ENCODE measurements at regions not wholly inside any gene's neighbourhood (a gene's known extent, or its start where the extent isn't known, plus 50 kb on each side); places are given as distances from the start of the nearest gene placed in this dataset.

DNA sequence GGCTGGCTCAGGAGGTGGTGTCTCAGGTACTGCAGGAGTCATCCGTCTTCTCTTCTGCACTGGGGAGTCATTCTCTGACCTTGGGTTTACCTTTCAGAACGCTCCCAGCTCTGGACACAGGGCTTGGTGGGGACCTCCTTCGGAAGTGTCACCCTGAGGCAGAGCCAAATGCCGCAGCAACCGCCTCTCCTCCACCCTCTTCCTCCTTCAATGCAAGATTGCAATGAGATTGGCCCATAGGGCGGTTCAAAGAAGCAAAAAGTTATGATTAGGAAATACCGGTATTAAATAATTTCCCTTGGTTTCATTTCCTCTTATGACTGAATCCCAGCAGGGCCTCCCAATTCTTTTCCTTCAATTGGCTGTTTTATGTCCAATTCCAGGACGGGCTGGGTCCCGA lies 178.8 kb downstream of the ACKR3 start:
- no peak for FAIRE-seq

- FAIRE-seq, result no peak
Observed at GRCh38 chr2:236748801-236749200, 179.2 kb downstream of the ACKR3 start.

DNA sequence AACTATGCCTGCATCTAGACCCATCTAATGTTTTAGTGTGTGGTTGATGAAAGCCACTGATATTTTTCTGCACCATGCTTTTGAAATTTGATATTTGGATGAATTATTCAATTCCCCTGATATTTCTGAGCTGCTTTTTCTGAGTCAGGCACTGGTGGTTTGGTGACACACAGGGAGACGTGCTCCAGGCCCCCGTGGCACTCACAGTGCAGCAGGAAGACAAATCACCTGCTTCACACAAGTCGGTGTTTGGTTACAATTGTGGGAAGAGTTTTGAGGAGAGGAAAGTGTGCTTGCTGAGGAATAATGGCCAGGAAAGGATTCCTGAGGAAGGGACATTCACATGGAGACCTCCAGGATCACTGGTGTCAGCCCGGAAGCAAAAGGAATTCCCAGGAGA lies 179.7 kb downstream of the ACKR3 start:
- no peak for FAIRE-seq

DNA sequence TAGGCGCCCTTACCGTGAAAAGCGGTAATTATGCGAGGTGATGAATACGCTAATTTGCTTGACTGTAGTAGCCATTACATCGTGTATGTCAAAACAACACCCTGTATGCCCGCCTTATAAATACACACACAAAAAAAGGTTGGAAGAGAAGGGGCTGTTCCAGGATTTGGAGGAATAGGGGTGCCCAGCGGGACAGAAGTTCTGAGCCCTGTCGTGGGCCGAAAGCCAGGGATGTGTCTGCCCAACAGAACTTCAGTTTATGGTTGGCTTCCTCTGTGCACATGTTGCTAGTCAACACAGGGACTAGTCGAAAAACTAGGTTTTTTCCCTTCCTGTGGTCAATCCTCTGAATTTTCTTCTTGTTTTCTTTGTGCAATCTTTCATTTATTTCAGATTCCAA lies 182.5 kb downstream of the ACKR3 start:
- no peak for FAIRE-seq

- FAIRE-seq, result no peak
Observed at GRCh38 chr2:236753606-236754270, 184.1 kb downstream of the ACKR3 start.

GRCh38 chr2:236754271-236754944 lies 184.8 kb downstream of the ACKR3 start:
- FAIRE-seq, result no peak

DNA sequence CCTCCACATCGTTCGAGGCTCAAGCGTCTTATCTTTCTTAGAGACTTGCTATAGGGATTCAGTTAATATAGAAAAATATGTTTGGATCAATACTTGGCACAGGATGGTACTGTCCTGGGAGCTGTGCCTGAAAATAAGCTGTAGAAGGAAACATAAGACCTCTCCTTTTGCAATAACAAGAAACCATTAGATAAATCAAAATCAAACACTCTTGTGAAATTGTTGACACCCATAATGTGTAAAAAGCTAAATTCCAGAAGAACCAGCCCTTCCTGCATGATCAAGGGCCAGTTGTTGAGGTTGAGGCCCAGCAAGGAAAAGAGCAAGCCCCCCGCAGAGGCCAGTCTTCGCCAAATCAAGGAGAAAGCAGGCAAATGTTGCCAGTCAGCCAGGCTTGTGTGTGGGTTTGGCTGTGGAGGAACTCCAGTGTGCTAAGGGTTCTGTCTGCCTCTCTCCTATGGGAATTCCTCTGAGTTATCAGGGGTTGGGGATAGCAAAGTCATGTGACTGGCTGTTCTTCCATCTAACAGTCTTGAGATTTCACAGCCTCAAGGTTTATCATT lies 185.7 kb downstream of the ACKR3 start:
- FAIRE-seq, result no peak

GRCh38 chr2:236758406-236758805 lies 188.8 kb downstream of the ACKR3 start:
- FAIRE-seq, result no peak

GRCh38 chr2:236760246-236760645 lies 190.6 kb downstream of the ACKR3 start:
- no peak for FAIRE-seq

DNA sequence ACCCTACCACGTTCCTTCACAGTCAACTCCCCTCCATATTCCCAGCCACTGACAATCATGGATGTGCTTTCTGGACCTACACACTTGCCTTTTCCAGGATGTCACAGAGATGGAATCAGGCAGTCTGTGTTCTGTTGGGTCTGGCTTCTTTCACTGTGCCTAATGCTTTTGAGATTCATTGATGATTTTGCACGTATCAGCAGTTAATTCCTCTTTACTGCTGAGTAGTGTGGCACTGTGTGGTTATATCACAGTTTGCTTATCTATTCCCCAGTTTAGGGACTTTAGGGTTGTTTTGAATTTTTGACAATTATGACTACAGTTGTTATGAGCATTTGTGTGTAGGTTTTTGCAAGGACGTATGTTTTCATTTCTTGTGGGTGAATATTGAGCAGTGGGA lies 191.7 kb downstream of the ACKR3 start:
- FAIRE-seq, result no peak

DNA sequence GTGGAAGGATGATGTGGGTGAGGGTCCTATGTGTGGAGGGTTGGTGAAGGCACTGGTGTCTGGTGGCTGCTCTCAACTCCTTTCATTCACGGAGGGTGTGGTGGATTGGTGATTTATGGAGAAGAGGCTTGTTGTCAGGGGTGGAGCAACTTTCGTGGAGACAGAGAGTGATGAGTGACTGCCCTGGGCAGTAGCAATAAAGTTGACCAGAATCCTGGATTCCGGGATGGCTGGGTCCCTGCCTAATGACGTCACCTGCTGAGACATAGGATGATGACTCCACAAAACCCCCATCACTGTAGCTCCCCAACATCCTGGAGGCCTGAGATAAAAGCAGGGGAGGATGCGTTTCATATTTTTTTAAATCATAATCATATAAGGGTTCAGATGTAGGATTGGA lies 193.0 kb downstream of the ACKR3 start:
- no peak for FAIRE-seq

DNA sequence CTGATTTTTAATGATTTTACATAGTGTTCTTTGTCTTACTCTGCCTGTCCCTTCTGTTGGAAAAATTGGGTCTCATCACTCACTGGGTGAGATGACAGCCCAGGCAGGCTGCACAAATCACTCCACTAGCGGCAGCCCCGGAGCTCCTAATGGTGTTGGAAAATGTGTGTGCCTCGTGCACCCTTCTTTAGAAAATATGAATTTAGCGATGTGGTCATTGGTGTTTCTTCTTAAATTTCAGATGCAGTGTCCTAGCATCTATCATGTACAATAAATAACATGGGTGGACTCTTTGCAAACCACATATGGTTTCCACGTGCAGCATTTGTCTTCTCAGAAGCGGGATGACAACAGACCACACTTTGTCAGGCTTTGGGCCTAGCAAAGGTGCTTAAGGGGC lies 194.2 kb downstream of the ACKR3 start:
- no peak for FAIRE-seq

- FAIRE-seq, result no peak
Observed at GRCh38 chr2:236764716-236765115, 195.1 kb downstream of the ACKR3 start.

DNA sequence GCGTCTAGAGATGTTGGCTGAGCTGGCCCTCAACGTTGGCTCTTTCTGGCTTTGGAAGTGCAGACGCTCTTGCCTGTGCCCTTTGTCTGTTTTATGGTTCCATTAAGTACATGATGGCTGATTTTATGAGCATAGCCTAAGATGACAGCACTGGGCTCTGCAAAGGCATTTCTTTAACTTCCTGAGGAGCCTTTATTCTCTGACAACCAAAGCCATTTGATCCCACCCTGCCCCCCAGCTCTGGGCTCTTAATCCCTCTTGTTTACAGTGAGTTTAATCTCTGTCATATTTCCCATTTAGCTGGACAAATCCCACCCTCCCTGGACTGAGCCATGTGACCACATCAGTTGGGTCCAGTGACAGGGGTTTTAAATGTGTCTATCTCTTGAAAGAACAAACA lies 195.9 kb downstream of the ACKR3 start:
- FAIRE-seq, result no peak

DNA sequence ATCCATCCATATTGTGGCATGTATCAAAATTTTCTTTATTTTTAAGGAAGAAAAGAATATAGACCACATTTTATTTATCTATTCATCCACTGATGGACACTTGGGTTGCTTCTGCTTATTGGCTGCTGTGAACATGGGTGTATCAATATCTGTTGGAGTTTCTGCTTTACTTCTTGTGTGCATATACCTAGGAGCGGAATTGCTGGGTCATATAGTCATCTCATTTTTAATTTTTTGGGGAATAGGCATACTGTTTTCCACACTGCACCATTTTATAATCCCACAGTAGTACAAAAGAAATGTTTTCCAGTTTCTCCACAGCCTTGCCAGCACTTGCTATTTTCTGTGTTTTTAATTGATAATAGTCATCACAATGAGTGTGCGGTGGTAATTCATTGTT lies 197.2 kb downstream of the ACKR3 start:
- no peak for FAIRE-seq

DNA sequence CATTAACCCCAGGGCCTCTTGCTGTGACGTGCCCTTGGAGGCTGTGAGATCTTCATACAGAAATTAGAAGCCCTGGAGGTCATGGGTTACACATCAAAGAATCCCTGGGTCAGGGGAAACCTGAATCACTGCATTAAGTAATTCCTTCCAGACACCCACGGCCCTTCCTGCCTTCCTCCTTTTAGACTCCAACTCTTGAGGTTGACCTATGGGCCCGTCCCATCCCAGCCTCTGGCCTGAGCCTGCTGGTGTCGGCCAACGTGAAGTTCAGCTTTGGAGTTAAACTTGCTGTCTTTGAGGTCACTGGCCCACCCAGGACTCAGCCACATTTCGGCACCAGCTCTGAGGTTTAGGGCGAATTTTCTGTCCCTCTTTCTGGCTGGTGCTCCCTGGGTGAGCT lies 198.3 kb downstream of the ACKR3 start:
- FAIRE-seq, result no peak

DNA sequence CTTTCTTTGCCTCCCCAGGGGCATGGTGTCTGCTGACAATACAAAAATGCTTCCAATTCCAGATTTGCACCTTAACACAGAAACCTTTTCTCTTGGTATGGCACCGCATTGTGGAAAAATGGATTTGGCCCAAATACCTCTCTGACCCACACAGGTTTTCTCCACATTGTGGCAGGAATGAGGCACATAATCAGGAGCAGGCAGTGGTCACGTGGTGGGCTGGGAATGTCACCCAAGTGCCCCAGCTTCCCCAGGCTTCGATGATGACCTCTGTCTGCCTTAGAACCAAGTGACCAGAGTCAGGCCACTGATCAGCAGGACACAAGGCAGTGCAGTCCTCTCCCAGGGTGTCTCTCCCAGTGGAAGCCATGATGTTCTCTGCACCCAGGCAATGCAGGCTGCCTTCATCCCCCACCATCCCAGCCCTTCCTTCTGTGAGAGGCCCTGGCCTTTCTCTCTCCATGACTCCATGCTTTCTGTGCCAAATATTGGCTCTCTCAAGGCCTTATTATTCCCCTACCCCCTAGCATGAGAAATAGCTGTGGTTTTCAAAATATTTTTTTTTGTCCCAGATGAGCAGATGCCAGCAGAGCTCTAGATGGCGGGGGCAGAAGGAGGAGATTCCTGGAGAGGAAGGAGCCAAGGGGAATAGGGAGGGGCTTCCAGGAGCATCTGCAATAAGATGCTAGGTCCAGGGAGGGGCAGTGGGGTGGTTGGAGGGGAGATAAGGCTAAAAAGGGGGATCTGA lies 198.9 kb downstream of the ACKR3 start:
- no peak for FAIRE-seq

GRCh38 chr2:236769981-236770671 lies 200.5 kb downstream of the ACKR3 start:
- FAIRE-seq, result no peak

DNA sequence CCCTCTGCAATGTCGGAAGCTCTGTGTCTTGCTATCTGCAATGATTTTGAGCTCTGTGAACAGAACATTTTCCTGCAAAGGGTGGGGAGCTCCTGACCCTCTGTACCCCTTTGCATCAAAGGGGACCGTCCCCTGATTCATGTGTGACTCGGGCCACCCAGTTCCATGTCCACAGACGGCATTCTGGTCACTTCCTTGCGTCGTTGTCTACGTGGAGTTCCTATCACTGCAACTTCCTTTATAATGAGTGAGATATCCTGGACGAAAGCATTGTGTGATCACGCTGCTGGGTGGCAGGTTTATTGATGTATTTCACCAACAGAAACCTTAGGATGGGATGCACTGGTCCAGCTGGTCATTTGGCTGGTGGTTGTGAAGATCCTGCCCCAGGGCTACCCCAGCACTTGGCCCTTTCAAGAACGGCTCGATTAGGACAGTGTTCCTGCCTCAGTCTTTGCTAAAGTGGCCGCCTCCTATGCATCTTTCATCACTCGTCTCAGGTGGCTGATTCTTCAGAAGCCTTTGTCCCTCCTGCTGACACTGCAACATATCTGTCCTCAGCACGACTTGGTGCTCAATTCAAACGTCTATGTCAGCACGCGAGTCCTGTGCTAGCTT lies 202.7 kb downstream of the ACKR3 start:
- FAIRE-seq, result no peak

GRCh38 chr2:236773206-236773605 lies 203.6 kb downstream of the ACKR3 start:
- FAIRE-seq, result no peak

- no peak for FAIRE-seq
Observed at GRCh38 chr2:236774171-236774570, 204.5 kb downstream of the ACKR3 start.

GRCh38 chr2:236775511-236775910 lies 205.9 kb downstream of the ACKR3 start:
- no peak for FAIRE-seq

- FAIRE-seq, result no peak
Observed at GRCh38 chr2:236776206-236776605, 206.6 kb downstream of the ACKR3 start.

Data from endometrium (tissue), 2 donors.